H1 (cell line): ENCODE measurements at regions not wholly inside any gene's neighbourhood (a gene's known extent, or its start where the extent isn't known, plus 50 kb on each side); places are given as distances from the start of the nearest gene placed in this dataset.

ENCODE experiments used
- CTCF ChIA-PET: fragments of 300-600 bp; sonication (Branson Sonifier 250); formaldehyde crosslinking; loops from one replicate; lab custom pipeline; 2021; ENCODE audit not compliant: partially characterized antibody; lab: Charles Lee
- POLR2A ChIA-PET: fragments of 300-600 bp; sonication (Branson Sonifier 250); formaldehyde crosslinking; loops from one replicate; lab custom pipeline; 2021; ENCODE audit warnings: inconsistent platforms; ENCODE audit not compliant: partially characterized antibody; lab: Charles Lee
- DNase-seq, 2 experiments: peaks; one replicate each; pipeline versions ENCODE4 v3.0.0 to v3.0.0-alpha.2; 2010 to 2022; ENCODE audit warnings: low spot score in 2 of 2, low read depth in 1 of 2, mixed read lengths in 1 of 2
- FAIRE-seq: peaks from 2 replicates; lab custom pipeline; 2011; peaks lifted over from hg19 to GRCh38; lab: Jason Lieb, UNC
- H2AFZ ChIP-seq: 2 replicates; pipeline ENCODE4 v1.8.1; 2012; ENCODE audit warnings: low read length, inconsistent platforms
- H2AK5ac ChIP-seq: 2 replicates; pipeline ENCODE4 v1.6.1; 2013; ENCODE audit warnings: low read depth, low read length
- H2BK120ac ChIP-seq: replicated peaks from 2 replicates; pipeline ENCODE3; 2013; ENCODE audit warnings: low read depth, low read length, inconsistent platforms
- H2BK12ac ChIP-seq: 2 replicates; pipeline ENCODE4 v1.6.1; 2013; ENCODE audit warnings: low read depth, low read length
- H2BK15ac ChIP-seq: 2 replicates; pipeline ENCODE4 v1.6.1; 2013; ENCODE audit warnings: low read length
- H2BK20ac ChIP-seq: 2 replicates; pipeline ENCODE4 v1.6.1; 2013; ENCODE audit warnings: low read length
- H2BK5ac ChIP-seq: 2 replicates; pipeline ENCODE4 v1.6.1; 2013; ENCODE audit warnings: low read depth, low read length
- H3K14ac ChIP-seq: 2 replicates; pipeline ENCODE4 v1.6.1; 2013; ENCODE audit warnings: inconsistent platforms; ENCODE audit not compliant: insufficient read length
- H3K18ac ChIP-seq: 2 replicates; pipeline ENCODE4 v1.6.1; 2013; ENCODE audit warnings: low read length; ENCODE audit errors: extremely low read depth
- H3K23ac ChIP-seq: 2 replicates; pipeline ENCODE4 v1.6.1; 2013; ENCODE audit warnings: inconsistent platforms; ENCODE audit not compliant: insufficient read length
- H3K23me2 ChIP-seq: 2 replicates; pipeline ENCODE4 v1.6.1; 2013; ENCODE audit warnings: low read depth, low read length
- H3K27ac ChIP-seq: 2 replicates; pipeline ENCODE4 v1.6.1; 2011; ENCODE audit warnings: low read depth, low read length, inconsistent platforms
- H3K27me3 ChIP-seq, 4 experiments: replicated peaks in 1 of 4; 1 replicate in 1 of 4; 2 replicates in 3 of 4; pipeline versions ENCODE4 v1.6.1 to v1.8.1; 2011 to 2013; ENCODE audit warnings: low read length in 3 of 4, mild to moderate bottlenecking in 3 of 4, inconsistent platforms in 2 of 4, mixed read lengths in 2 of 4, moderate library complexity in 1 of 4; ENCODE audit not compliant: control insufficient read depth in 3 of 4, insufficient read depth in 3 of 4; ENCODE audit errors: extremely low read depth in 1 of 4
- H3K36me3 ChIP-seq, 4 experiments: 2 replicates each; pipeline versions ENCODE4 v1.6.1 to v1.8.1; 2011 to 2013; ENCODE audit warnings: mild to moderate bottlenecking in 4 of 4, low read length in 3 of 4, moderate library complexity in 2 of 4, control low read depth in 1 of 4, inconsistent platforms in 1 of 4; ENCODE audit not compliant: insufficient read depth in 4 of 4, control insufficient read depth in 2 of 4
- H3K4ac ChIP-seq: replicated peaks from 2 replicates; pipeline ENCODE3; 2013; ENCODE audit warnings: low read length, low read depth, mixed read lengths, inconsistent platforms; ENCODE audit not compliant: insufficient read length
- H3K4me1 ChIP-seq, 4 experiments: replicated peaks in 1 of 4; 1 replicate in 1 of 4; 2 replicates in 3 of 4; pipeline versions ENCODE4 v1.6.1 to v1.8.1; 2011 to 2013; ENCODE audit warnings: low read length in 3 of 4, inconsistent platforms in 2 of 4, mixed read lengths in 1 of 4; ENCODE audit not compliant: insufficient read depth in 4 of 4, control insufficient read depth in 3 of 4
- H3K4me2 ChIP-seq, 2 experiments: 2 replicates each; pipeline versions ENCODE4 v1.6.1 to v1.8.1; 2011 to 2013; ENCODE audit warnings: low read depth in 2 of 2, low read length in 2 of 2, control low read depth in 1 of 2, inconsistent platforms in 1 of 2, mild to moderate bottlenecking in 1 of 2; ENCODE audit not compliant: insufficient read depth in 1 of 2
- H3K4me3 ChIP-seq, 4 experiments: fragments of 200-600, 300-600 bp in 1 of 4; sonication (generic), shearing (Covaris generic), sonication (Bioruptor Twin) in 1 of 4; 2 replicates each; pipeline versions ENCODE4 v1.5.1 to v1.8.1; 2011 to 2016; ENCODE audit warnings: low read length in 4 of 4, low read depth in 3 of 4, control low read depth in 2 of 4, inconsistent platforms in 2 of 4, mild to moderate bottlenecking in 2 of 4, mixed read lengths in 1 of 4, moderate library complexity in 1 of 4; ENCODE audit not compliant: insufficient read depth in 2 of 4; ENCODE audit errors: extremely low read depth in 1 of 4
- H3K56ac ChIP-seq: replicated peaks from 2 replicates; pipeline ENCODE3; 2013; ENCODE audit warnings: low read depth, mild to moderate bottlenecking, mixed read lengths, low read length, inconsistent platforms; ENCODE audit not compliant: insufficient read length
- H3K79me1 ChIP-seq: 2 replicates; pipeline ENCODE4 v1.6.1; 2013; ENCODE audit warnings: low read depth, low read length, control low read depth
- H3K79me2 ChIP-seq, 2 experiments: 2 replicates each; pipeline versions ENCODE4 v1.6.1 to v1.8.1; 2012 to 2013; ENCODE audit warnings: low read length in 2 of 2, mild to moderate bottlenecking in 2 of 2, inconsistent platforms in 1 of 2; ENCODE audit not compliant: insufficient read depth in 2 of 2, control insufficient read depth in 1 of 2
- H3K9ac ChIP-seq, 4 experiments: replicated peaks in 1 of 4; 1 replicate in 1 of 4; 2 replicates in 3 of 4; pipeline versions ENCODE4 v1.6.1 to v1.8.1; 2011 to 2013; ENCODE audit warnings: low read depth in 3 of 4, low read length in 3 of 4, control low read depth in 2 of 4, mild to moderate bottlenecking in 2 of 4, moderate library complexity in 2 of 4, inconsistent platforms in 1 of 4; ENCODE audit errors: extremely low read depth in 1 of 4
- H3K9me3 ChIP-seq, 2 experiments: 2 replicates each; pipeline versions ENCODE4 v1.6.1 to v1.8.1; 2012 to 2013; ENCODE audit warnings: mild to moderate bottlenecking in 2 of 2, moderate library complexity in 2 of 2, control low read depth in 1 of 2, inconsistent platforms in 1 of 2, low read depth in 1 of 2, low read length in 1 of 2, mixed read lengths in 1 of 2; ENCODE audit not compliant: insufficient read depth in 2 of 2
- H4K20me1 ChIP-seq, 2 experiments: replicated peaks in 1 of 2; 2 replicates each; pipeline versions ENCODE3 to v1.8.1; 2011 to 2013; ENCODE audit warnings: inconsistent platforms in 2 of 2, low read length in 2 of 2, mild to moderate bottlenecking in 1 of 2; ENCODE audit not compliant: insufficient read depth in 2 of 2, control insufficient read depth in 1 of 2
- H4K5ac ChIP-seq: 2 replicates; pipeline ENCODE4 v1.6.1; 2013; ENCODE audit warnings: low read length, low read depth, mixed read lengths, inconsistent platforms; ENCODE audit not compliant: insufficient read length
- H4K8ac ChIP-seq: 2 replicates; pipeline ENCODE4 v1.8.0; 2013; ENCODE audit warnings: mild to moderate bottlenecking, moderate library complexity, low read length, inconsistent platforms; ENCODE audit not compliant: insufficient read depth; ENCODE audit errors: extremely low read depth
- H4K91ac ChIP-seq: replicated peaks from 2 replicates; pipeline ENCODE3; 2013; ENCODE audit warnings: low read length, mixed read lengths, inconsistent platforms; ENCODE audit not compliant: insufficient read length
- RNF2 ChIP-seq: fragments of 200-900, 300-1000 bp; sonication (generic); IDR thresholded peaks from 2 replicates; pipeline ENCODE4 v1.7.1; 2016; ENCODE audit warnings: borderline replicate concordance, low read depth, mild to moderate bottlenecking, antibody characterized with exemption, low read length; ENCODE audit not compliant: poor library complexity, severe bottlenecking; ENCODE audit errors: missing control alignments

- Histone ChIP-seq H3K56ac (no peak overlapping the region), H3K27ac (no peak overlapping the region), H4K8ac (no peak overlapping the region), H2BK20ac (no peak overlapping the region), H3K4me3 (no peak overlapping the region), H3K36me3 (no peaks in the 10 kb centered on the region), H2AFZ (no peak overlapping the region), H3K9me3 (no peaks in the 10 kb centered on the region), H3K79me2 (no peaks in the 10 kb centered on the region), H3K4me2 (no peak overlapping the region), H4K20me1 (no peaks in the 10 kb centered on the region), H2BK120ac (no peak overlapping the region), H3K18ac (no peak overlapping the region), H2BK12ac (no peak overlapping the region), H3K23me2 (no peaks in the 10 kb centered on the region), H4K5ac (no peak overlapping the region), H3K4me1 (peaks cover 0 to 8% (median 0%) of the 10 kb centered on the region in 4 experiments; a peak in 3 of 7 replicates), H3K27me3 (no peaks in the 10 kb centered on the region), H3K4ac (no peak overlapping the region), H3K14ac (no peak overlapping the region), H2AK5ac (no peak overlapping the region), H3K23ac (no peak overlapping the region), H4K91ac (no peak overlapping the region), H3K9ac (no peak overlapping the region), H2BK5ac (no peak overlapping the region), H3K79me1 (no peaks in the 10 kb centered on the region), H2BK15ac (no peak overlapping the region)
- DNase-seq (no peak), FAIRE-seq (no peak)
- CTCF ChIA-PET = interaction anchor here (0.9 kb wide), 1 partner anchor 123 kb away, joined by 3 read pairs; no protein-coding TSS in a partner anchor
- POLR2A ChIA-PET = interaction anchor here (0.9 kb wide), 1 partner anchor 8 kb away, joined by 4 read pairs; no protein-coding TSS in a partner anchor
- no peak for TF ChIP-seq RNF2
These were observed 155.4 kb downstream of the SEC23IP start for GRCh38 chr10:120047926-120048325.
